OCI-LY7 (cell line): ENCODE measurements at regions not wholly inside any gene's neighbourhood (a gene's known extent, or its start where the extent isn't known, plus 50 kb on each side); places are given as distances from the start of the nearest gene placed in this dataset.

Experiments
- BruUV-seq: library from RNA; stranded (reverse); fragments of 400-500 nt; replicated peaks from 2 replicates; lab custom pipeline; 2021; lab: Mats Ljungman, UMichigan
- CTCF ChIA-PET: fragments of 300-600 bp; sonication (Branson Sonifier 250); formaldehyde crosslinking; loops from one replicate; lab custom pipeline; 2022; ENCODE audit warnings: antibody characterized with exemption; ENCODE audit not compliant: unreplicated experiment; lab: Charles Lee
- POLR2A ChIA-PET: fragments of 300-600 bp; sonication (Branson Sonifier 250); formaldehyde crosslinking; loops from one replicate; lab custom pipeline; 2022; ENCODE audit warnings: antibody characterized with exemption; lab: Charles Lee
- DNase-seq: peaks from one replicate; pipeline ENCODE4 v3.0.0-alpha.2; 2015; ENCODE audit warnings: low spot score
- H2AFZ ChIP-seq: fragments of 200-600 bp; sonication (generic), shearing (Covaris generic); 2 replicates; pipeline ENCODE4 v1.6.1; 2014; ENCODE audit warnings: mild to moderate bottlenecking, antibody characterized with exemption, low read length, moderate library complexity
- H3K27ac ChIP-seq: fragments of 200-600 bp; sonication (generic); 2 replicates; pipeline ENCODE4 v1.5.1; 2014; ENCODE audit warnings: mixed run types, low read depth, mild to moderate bottlenecking, moderate library complexity, low read length, inconsistent platforms; ENCODE audit not compliant: poor library complexity, severe bottlenecking
- H3K36me3 ChIP-seq: fragments of 200-600 bp; sonication (generic); 2 replicates; pipeline ENCODE4 v1.6.1; 2014; ENCODE audit warnings: mild to moderate bottlenecking, antibody characterized with exemption, low read length, moderate library complexity, mixed read lengths; ENCODE audit not compliant: insufficient read depth
- H3K4me1 ChIP-seq: fragments of 200-600 bp; sonication (generic); 2 replicates; pipeline ENCODE4 v1.5.1; 2014; ENCODE audit warnings: mild to moderate bottlenecking, low read length; ENCODE audit not compliant: insufficient read depth, poor library complexity, severe bottlenecking
- H3K4me2 ChIP-seq: fragments of 200-600 bp; sonication (generic); 2 replicates; pipeline ENCODE4 v1.6.1; 2014; ENCODE audit warnings: mild to moderate bottlenecking, low read length
- H3K4me3 ChIP-seq: fragments of 200-600 bp; sonication (generic); 2 replicates; pipeline ENCODE4 v1.5.1; 2014; ENCODE audit warnings: mild to moderate bottlenecking, low read depth, low read length; ENCODE audit not compliant: poor library complexity, severe bottlenecking
- H3K79me2 ChIP-seq: fragments of 200-600 bp; sonication (generic); 2 replicates; pipeline ENCODE4 v1.6.1; 2016; ENCODE audit warnings: low read depth, mild to moderate bottlenecking, low read length, moderate library complexity, mixed read lengths; ENCODE audit not compliant: insufficient read depth
- H3K9me2 ChIP-seq: fragments of 200-600 bp; sonication (generic); 2 replicates; pipeline ENCODE4 v1.6.1; 2016; ENCODE audit warnings: mild to moderate bottlenecking, low read length, mixed read lengths; ENCODE audit not compliant: insufficient read depth
- H3K9me3 ChIP-seq: fragments of 200-600 bp; sonication (generic); 2 replicates; pipeline ENCODE4 v1.6.1; 2014; ENCODE audit warnings: mild to moderate bottlenecking, mixed run types, low read length, mixed read lengths
- H4K20me1 ChIP-seq: fragments of 200-600 bp; sonication (generic); 2 replicates; pipeline ENCODE4 v1.6.1; 2014; ENCODE audit warnings: mild to moderate bottlenecking, antibody characterized with exemption, low read length, moderate library complexity, mixed read lengths; ENCODE audit not compliant: insufficient read depth
- EZH2phosphoT487 ChIP-seq: fragments of 200-600 bp; sonication (generic); IDR thresholded peaks from 2 replicates; pipeline ENCODE4 v1.6.1; 2018; ENCODE audit warnings: low read depth, borderline replicate concordance, mild to moderate bottlenecking, mixed run types, antibody characterized with exemption, low read length, moderate library complexity, mixed read lengths
- intact Hi-C: fragments of 100-400 bp; cut with micrococcal nuclease; formaldehyde crosslinking; loops from one replicate; pipeline ENCODE4 v1.10.0; 2022; ENCODE audit not compliant: unreplicated experiment
- TF ChIP-seq, protein P1 (sequence below): fragments of 200-600 bp; sonication (generic); conservative IDR thresholded peaks from 2 replicates; pipeline ENCODE4 v1.5.1; 2014; ENCODE audit warnings: mild to moderate bottlenecking, antibody characterized with exemption, low read length, moderate library complexity, mixed read lengths

DNA sequence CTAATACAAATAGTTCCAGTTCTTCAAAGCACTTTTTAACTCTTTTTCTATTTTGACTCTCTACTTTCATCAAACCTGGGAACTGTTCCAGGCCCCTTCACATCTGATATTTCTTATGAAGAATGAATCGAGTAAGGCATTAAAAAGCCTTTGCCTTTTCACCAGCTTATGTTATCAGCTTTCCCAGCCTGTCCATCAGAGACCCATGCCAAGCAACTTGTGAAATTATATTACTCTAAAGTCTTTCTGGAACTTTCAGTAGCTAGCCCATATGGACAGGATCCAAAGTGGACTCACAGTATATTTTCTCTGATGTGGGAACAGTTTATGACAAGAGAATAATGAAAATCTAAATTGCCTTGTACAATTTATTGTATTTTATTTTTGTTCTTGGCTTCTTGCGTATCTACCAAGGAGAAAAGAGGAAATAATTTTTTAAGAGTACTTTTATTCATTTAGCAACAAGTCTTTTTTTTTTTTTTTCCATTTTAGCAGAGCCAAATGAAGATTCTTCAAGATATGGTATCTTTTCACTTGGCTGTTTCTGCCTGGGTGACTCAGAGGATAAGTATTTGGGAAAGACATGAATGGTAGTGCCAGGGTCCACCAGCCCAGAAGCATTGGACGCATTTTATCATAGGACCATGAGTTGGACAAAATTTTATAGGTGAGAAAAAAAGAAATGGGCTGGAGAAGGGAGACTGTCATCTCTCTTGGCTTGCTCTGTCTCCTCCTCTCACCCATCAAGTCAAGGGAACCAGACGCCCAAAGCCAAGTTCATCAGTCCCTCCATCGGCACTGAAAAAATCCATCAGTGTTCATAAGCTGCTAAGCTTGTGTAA, 195.8 kb upstream of the NEBL start:
- Histone ChIP-seq H3K36me3 (no peaks in the 10 kb centered on the region), H4K20me1 (no peaks in the 10 kb centered on the region), H3K9me3 (no peaks in the 10 kb centered on the region), H3K27ac (no peak overlapping the region), H2AFZ (no peak overlapping the region), H3K79me2 (no peaks in the 10 kb centered on the region), H3K4me1 (no peaks in the 10 kb centered on the region), H3K9me2 (no peaks in the 10 kb centered on the region), H3K4me2 (no peak overlapping the region), H3K4me3 (no peak overlapping the region)
- no TSS peak for BruUV-seq
- TF ChIP-seq, protein P1, sequence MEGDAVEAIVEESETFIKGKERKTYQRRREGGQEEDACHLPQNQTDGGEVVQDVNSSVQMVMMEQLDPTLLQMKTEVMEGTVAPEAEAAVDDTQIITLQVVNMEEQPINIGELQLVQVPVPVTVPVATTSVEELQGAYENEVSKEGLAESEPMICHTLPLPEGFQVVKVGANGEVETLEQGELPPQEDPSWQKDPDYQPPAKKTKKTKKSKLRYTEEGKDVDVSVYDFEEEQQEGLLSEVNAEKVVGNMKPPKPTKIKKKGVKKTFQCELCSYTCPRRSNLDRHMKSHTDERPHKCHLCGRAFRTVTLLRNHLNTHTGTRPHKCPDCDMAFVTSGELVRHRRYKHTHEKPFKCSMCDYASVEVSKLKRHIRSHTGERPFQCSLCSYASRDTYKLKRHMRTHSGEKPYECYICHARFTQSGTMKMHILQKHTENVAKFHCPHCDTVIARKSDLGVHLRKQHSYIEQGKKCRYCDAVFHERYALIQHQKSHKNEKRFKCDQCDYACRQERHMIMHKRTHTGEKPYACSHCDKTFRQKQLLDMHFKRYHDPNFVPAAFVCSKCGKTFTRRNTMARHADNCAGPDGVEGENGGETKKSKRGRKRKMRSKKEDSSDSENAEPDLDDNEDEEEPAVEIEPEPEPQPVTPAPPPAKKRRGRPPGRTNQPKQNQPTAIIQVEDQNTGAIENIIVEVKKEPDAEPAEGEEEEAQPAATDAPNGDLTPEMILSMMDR: no peak
- TF ChIP-seq EZH2phosphoT487: no peak
- ChIA-PET CTCF (no interaction called here), POLR2A (interaction anchor here (1.0 to 1.1 kb wide), 2 partner anchors 9 to 38 kb away, joined by 3 to 4 read pairs; no protein-coding TSS in a partner anchor)
- no peak for DNase-seq
- intact Hi-C loops: no loop called here

DNA sequence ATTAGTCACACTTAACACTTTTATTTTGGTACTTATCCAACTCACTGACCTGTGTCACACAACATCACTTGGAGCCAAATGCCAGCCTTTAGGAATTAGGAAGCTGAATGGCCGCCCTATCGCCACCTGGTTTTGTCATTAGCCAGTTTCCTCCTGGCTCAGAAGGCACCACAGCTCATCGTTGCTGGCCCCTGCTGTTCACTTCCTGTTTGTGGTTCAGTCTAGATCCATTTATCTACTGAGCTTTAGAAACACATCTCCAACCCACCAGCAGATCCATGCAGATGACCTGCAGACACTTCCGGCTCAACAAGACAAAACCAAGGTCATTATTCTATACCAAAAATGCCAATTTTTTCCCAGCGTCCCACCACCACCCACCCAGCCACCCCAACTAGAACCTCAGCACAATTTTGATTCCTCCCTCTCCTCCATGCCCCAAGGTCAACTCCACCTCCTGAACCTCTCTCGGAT, 193.5 kb upstream of the NEBL start:
- Histone ChIP-seq H3K4me1 (no peaks in the 10 kb centered on the region), H4K20me1 (no peaks in the 10 kb centered on the region), H2AFZ (no peak overlapping the region), H3K4me3 (no peak overlapping the region), H3K79me2 (no peaks in the 10 kb centered on the region), H3K9me2 (no peaks in the 10 kb centered on the region), H3K4me2 (no peak overlapping the region), H3K9me3 (no peaks in the 10 kb centered on the region), H3K27ac (no peak overlapping the region), H3K36me3 (no peaks in the 10 kb centered on the region)
- TF ChIP-seq, protein P1: no peak
- TF ChIP-seq EZH2phosphoT487: no peak
- CTCF ChIA-PET: no interaction called here
- no TSS peak for BruUV-seq
- no peak for DNase-seq
- POLR2A ChIA-PET: interaction anchor here (0.7 kb wide), 1 partner anchor 241 kb away, joined by 3 read pairs; no protein-coding TSS in a partner anchor
- intact Hi-C loops: no loop called here

DNA sequence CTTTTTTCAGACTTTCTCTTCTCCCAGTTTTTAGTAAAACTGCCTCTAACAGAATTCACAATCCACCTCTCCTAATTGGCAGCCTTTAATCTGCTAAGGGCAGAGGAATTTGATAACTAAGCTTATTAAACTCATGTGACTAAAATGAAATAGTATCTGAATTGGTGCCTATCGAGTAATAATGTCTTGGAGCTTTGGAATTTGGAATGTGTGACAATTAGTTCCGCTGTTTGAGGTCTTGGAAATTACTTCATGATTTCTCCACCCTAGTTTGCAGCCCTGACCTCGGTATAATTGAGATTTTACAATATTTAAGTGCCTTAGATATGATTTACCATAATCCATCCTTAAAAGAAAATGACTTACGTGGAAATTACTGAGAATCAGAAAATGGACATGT, 190.4 kb upstream of the NEBL start:
- Histone ChIP-seq H4K20me1 (no peaks in the 10 kb centered on the region), H3K4me2 (no peak overlapping the region), H3K79me2 (no peaks in the 10 kb centered on the region), H2AFZ (no peak overlapping the region), H3K27ac (no peak overlapping the region), H3K4me1 (no peaks in the 10 kb centered on the region), H3K4me3 (no peak overlapping the region), H3K9me3 (no peaks in the 10 kb centered on the region), H3K36me3 (no peaks in the 10 kb centered on the region), H3K9me2 (no peaks in the 10 kb centered on the region)
- ChIA-PET CTCF (interaction anchor here (0.9 kb wide), 1 partner anchor 9 kb away, joined by 3 read pairs; no protein-coding TSS in a partner anchor), POLR2A (interaction anchor here (0.9 kb wide), 1 partner anchor 8 kb away, joined by 3 read pairs; no protein-coding TSS in a partner anchor)
- DNase-seq: no peak
- intact Hi-C loops: no loop called here
- BruUV-seq: no TSS peak
- TF ChIP-seq EZH2phosphoT487: no peak
- TF ChIP-seq, protein P1: no peak
